DOHH2 (cell line): ENCODE measurements at regions not wholly inside any gene's neighbourhood (a gene's known extent, or its start where the extent isn't known, plus 50 kb on each side); places are given as distances from the start of the nearest gene placed in this dataset.

Experiments
- H3F3A ChIP-seq: fragments of 200-600 bp; sonication (generic), shearing (Covaris generic); 2 replicates; pipeline ENCODE4 v1.6.0; 2016; ENCODE audit warnings: antibody characterized with exemption, mild to moderate bottlenecking; ENCODE audit not compliant: control insufficient read depth, insufficient read depth
- H3K27ac ChIP-seq: fragments of 200-600 bp; sonication (generic); 2 replicates; pipeline ENCODE4 v1.5.1; 2014; ENCODE audit warnings: low read depth, mild to moderate bottlenecking, low read length, moderate library complexity
- H3K27me3 ChIP-seq: fragments of 200-600 bp; sonication (generic); 2 replicates; pipeline ENCODE4 v1.6.1; 2014; ENCODE audit warnings: mild to moderate bottlenecking, low read length, mixed read lengths; ENCODE audit not compliant: control insufficient read depth
- H3K36me3 ChIP-seq: fragments of 200-600 bp; sonication (generic); 2 replicates; pipeline ENCODE4 v1.6.1; 2014; ENCODE audit warnings: mild to moderate bottlenecking, low read length, moderate library complexity, mixed read lengths; ENCODE audit not compliant: control insufficient read depth
- H3K4me1 ChIP-seq: fragments of 200-600 bp; sonication (generic); 2 replicates; pipeline ENCODE4 v1.6.1; 2014; ENCODE audit warnings: mild to moderate bottlenecking, low read length, mixed read lengths; ENCODE audit not compliant: control insufficient read depth
- H3K4me2 ChIP-seq: fragments of 200-600 bp; sonication (generic); 2 replicates; pipeline ENCODE4 v1.6.0; 2014; ENCODE audit warnings: mild to moderate bottlenecking, low read length, moderate library complexity
- H3K4me3 ChIP-seq: fragments of 200-600 bp; sonication (generic); 2 replicates; pipeline ENCODE4 v1.5.1; 2014; ENCODE audit warnings: mild to moderate bottlenecking, low read length, mixed read lengths
- H3K79me2 ChIP-seq: fragments of 200-600 bp; sonication (generic); 2 replicates; pipeline ENCODE4 v1.6.1; 2014; ENCODE audit warnings: mild to moderate bottlenecking, low read length, mixed read lengths; ENCODE audit not compliant: control insufficient read depth
- H3K9me2 ChIP-seq: fragments of 200-600 bp; sonication (generic); replicated peaks from 2 replicates; pipeline ENCODE4 v1.6.1; 2014; ENCODE audit warnings: mild to moderate bottlenecking, low read length, mixed read lengths; ENCODE audit not compliant: control insufficient read depth
- H3K9me3 ChIP-seq: fragments of 200-600 bp; sonication (generic); 2 replicates; pipeline ENCODE4 v1.6.1; 2014; ENCODE audit warnings: antibody characterized with exemption, low read length, mixed read lengths; ENCODE audit not compliant: control insufficient read depth, insufficient read depth
- H4K20me1 ChIP-seq: fragments of 200-600 bp; sonication (generic); 2 replicates; pipeline ENCODE4 v1.6.0; 2014; ENCODE audit warnings: low read depth, mild to moderate bottlenecking, antibody characterized with exemption, low read length, moderate library complexity; ENCODE audit not compliant: control insufficient read depth, insufficient read depth
- EZH2phosphoT487 ChIP-seq: fragments of 200-600 bp; sonication (generic); IDR thresholded peaks from 2 replicates; pipeline ENCODE4 v1.6.1; 2017; ENCODE audit warnings: borderline replicate concordance, mild to moderate bottlenecking, antibody characterized with exemption, low read length, moderate library complexity, mixed read lengths
- TF ChIP-seq, protein P1 (sequence below): fragments of 200-600 bp; sonication (generic); IDR thresholded peaks from one replicate; pipeline ENCODE4 v1.5.1; 2014; ENCODE audit warnings: antibody characterized with exemption, mild to moderate bottlenecking, low read depth, low read length; ENCODE audit not compliant: poor library complexity, severe bottlenecking

DNA sequence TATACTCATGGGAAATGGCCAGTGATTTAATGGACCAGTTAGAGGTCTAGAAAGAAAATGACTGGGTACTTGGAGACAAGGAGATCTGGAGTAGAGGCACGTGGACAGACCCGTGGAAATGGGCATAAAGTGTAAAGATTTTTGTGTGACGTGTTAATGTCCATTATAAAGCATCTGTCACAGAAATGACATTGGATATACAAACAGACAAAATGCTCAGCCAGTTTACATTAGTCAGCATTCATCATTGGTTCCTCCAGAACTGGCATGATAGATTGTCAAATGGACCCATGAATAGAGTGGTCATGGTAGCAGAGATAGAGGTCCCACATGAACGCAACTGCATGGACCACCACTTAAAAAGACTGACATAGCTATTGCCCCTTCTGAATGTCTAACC, 144.1 kb upstream of the GALNT15 start:
- no peak overlapping the region for H3K27ac ChIP-seq
- TF ChIP-seq, protein P1, sequence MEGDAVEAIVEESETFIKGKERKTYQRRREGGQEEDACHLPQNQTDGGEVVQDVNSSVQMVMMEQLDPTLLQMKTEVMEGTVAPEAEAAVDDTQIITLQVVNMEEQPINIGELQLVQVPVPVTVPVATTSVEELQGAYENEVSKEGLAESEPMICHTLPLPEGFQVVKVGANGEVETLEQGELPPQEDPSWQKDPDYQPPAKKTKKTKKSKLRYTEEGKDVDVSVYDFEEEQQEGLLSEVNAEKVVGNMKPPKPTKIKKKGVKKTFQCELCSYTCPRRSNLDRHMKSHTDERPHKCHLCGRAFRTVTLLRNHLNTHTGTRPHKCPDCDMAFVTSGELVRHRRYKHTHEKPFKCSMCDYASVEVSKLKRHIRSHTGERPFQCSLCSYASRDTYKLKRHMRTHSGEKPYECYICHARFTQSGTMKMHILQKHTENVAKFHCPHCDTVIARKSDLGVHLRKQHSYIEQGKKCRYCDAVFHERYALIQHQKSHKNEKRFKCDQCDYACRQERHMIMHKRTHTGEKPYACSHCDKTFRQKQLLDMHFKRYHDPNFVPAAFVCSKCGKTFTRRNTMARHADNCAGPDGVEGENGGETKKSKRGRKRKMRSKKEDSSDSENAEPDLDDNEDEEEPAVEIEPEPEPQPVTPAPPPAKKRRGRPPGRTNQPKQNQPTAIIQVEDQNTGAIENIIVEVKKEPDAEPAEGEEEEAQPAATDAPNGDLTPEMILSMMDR = no peak
- TF ChIP-seq EZH2phosphoT487 = no peak

DNA sequence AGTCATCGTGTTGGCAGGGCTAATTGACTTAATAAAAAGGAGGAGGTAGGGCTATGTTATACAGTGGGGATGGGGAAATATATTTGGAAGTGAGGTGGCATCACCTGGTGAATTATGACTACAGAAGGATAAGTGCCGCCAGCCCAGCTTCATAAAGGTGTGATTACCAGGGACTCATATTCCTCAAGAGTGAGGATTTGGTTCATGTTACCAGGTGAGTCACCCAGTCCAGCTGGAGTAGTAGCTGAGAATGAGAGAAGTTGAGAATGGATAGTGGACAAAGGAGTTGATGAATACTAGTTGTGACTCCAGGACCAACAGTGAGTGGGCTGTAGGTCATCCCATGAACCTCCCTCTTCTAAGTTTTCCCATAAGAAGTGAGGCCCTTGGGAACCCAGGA, 143.0 kb upstream of the GALNT15 start:
- H4K20me1 ChIP-seq = no peaks in the 10 kb centered on the region
- no peaks in the 10 kb centered on the region for H3K36me3 ChIP-seq
- TF ChIP-seq, protein P1 = no peak
- TF ChIP-seq EZH2phosphoT487 = no peak
- no peaks in the 10 kb centered on the region for H3K4me1 ChIP-seq
- H3K9me3 ChIP-seq = no peaks in the 10 kb centered on the region
- H3K79me2 ChIP-seq = no peaks in the 10 kb centered on the region
- no peak overlapping the region for H3K27ac ChIP-seq
- H3K4me2 ChIP-seq = no peak overlapping the region
- peaks cover 3% of the 10 kb centered on the region; the same call in 1 of the 2 replicates for H3K27me3 ChIP-seq
- no peaks in the 10 kb centered on the region for H3F3A ChIP-seq
- H3K9me2 ChIP-seq = no peaks in the 10 kb centered on the region
- no peak overlapping the region for H3K4me3 ChIP-seq

More for the DNA sequence above, 144.1 kb upstream of the GALNT15 start:
- Histone ChIP-seq H4K20me1 (no peaks in the 10 kb centered on the region), H3K4me3 (no peak overlapping the region), H3F3A (no peaks in the 10 kb centered on the region), H3K4me2 (no peak overlapping the region), H3K36me3 (no peaks in the 10 kb centered on the region), H3K4me1 (no peaks in the 10 kb centered on the region), H3K9me2 (no peaks in the 10 kb centered on the region), H3K79me2 (no peaks in the 10 kb centered on the region), H3K27me3 (0 out of 2 replicates have a peak, but pooled peaks cover 2% of the 10 kb centered on the region), H3K9me3 (no peaks in the 10 kb centered on the region)

DNA sequence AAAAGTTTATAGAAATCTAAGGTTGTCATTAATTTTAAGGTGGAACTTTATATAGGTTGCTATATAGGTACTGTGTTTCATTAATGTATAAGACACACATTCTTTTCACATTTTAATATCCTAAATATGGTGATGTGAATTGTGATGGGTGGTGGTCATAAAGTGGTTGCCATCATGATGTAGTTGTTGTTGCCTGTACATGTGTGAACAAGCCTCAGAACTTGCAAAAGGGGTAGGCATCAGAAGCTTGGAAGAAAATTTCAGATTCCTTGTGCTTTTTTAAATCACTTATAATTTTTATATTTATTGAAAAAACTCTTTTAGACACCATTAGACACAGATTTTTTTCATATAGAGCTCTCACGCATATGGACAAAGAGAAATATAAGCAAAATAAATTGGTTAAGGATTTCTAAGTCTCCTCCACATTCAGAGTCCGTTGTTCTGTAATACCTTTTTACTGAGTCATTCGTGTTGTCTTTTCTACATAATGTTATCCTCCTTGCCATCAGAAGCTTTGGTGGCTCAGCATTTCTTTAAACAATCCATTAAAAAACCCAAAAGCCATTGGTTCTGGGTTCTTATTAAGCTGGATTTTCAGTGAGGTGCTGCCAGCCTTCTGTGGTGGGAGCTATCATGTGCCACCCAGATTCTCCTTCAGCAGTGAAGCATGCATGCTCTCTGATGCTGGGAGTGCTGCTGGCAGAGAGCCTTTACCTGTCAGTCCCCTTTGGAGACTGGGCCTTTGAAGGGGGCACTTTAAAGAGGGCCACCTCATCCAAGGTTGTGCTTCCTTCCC, 140.4 kb upstream of the GALNT15 start:
- H3K27ac ChIP-seq = no peak overlapping the region
- no peaks in the 10 kb centered on the region for H3K9me3 ChIP-seq

More for the DNA sequence above, 140.4 kb upstream of the GALNT15 start:
- H3K27me3 ChIP-seq = peaks cover 7% of the 10 kb centered on the region; the same call in 1 of the 2 replicates
- H3K9me2 ChIP-seq = no peaks in the 10 kb centered on the region
- TF ChIP-seq, protein P1 = no peak
- TF ChIP-seq EZH2phosphoT487 = no peak
- H3K79me2 ChIP-seq = no peaks in the 10 kb centered on the region
- no peaks in the 10 kb centered on the region for H4K20me1 ChIP-seq
- H3K36me3 ChIP-seq = no peaks in the 10 kb centered on the region
- H3K4me2 ChIP-seq = no peak overlapping the region
- no peaks in the 10 kb centered on the region for H3F3A ChIP-seq
- H3K4me1 ChIP-seq = no peaks in the 10 kb centered on the region
- H3K4me3 ChIP-seq = no peak overlapping the region
